Esophagus muscularis mucosa (tissue), 4 donors: ENCODE measurements at regions not wholly inside any gene's neighbourhood (a gene's known extent, or its start where the extent isn't known, plus 50 kb on each side); places are given as distances from the start of the nearest gene placed in this dataset.

ENCODE experiments used
- DNase-seq: peaks from one replicate; pipeline ENCODE4 v3.0.0-alpha.2; 2017; ENCODE audit errors: extremely low spot score
- H3K27ac ChIP-seq, 4 donors: fragments of 200-600 bp; sonication (generic); replicated peaks in 1 of 4; 1 replicate in 3 of 4; 2 replicates in 1 of 4; pipeline ENCODE4 v1.5.1; 2016 to 2019; ENCODE audit warnings: mild to moderate bottlenecking in 1 of 4
- H3K27me3 ChIP-seq, 4 donors: fragments of 200-600 bp; sonication (generic); one replicate each; pipeline versions ENCODE4 v1.5.1 to v1.6.0; 2016 to 2019
- H3K36me3 ChIP-seq, 4 donors: fragments of 200-600 bp; sonication (generic); one replicate each; pipeline ENCODE4 v1.5.1; 2016 to 2019
- H3K4me1 ChIP-seq, 4 donors: fragments of 200-600 bp; sonication (generic); one replicate each; pipeline ENCODE4 v1.5.1; 2016 to 2019
- H3K4me3 ChIP-seq, 4 donors: fragments of 200-600 bp; sonication (generic); 1 replicate in 2 of 4; 2 replicates in 2 of 4; pipeline ENCODE4 v1.5.1; 2016 to 2019; ENCODE audit warnings: mild to moderate bottlenecking in 4 of 4, moderate library complexity in 1 of 4
- H3K9me3 ChIP-seq, 4 donors: fragments of 200-600 bp; sonication (generic); 1 replicate in 3 of 4; 2 replicates in 1 of 4; pipeline ENCODE4 v1.5.1; 2016 to 2019
- EP300 ChIP-seq: sonication (generic); formaldehyde crosslinking; IDR thresholded peaks from one replicate; pipeline ENCODE4 v1.6.1; 2017; ENCODE audit warnings: antibody characterized with exemption
- POLR2A ChIP-seq: fragments of 450-650 bp; IDR thresholded peaks from one replicate; pipeline ENCODE4 v1.6.1; 2017; ENCODE audit warnings: antibody characterized with exemption, moderate library complexity, mild to moderate bottlenecking, low read depth
- POLR2AphosphoS5 ChIP-seq, 2 donors: sonication (generic); formaldehyde crosslinking; IDR thresholded peaks; one replicate each; pipeline ENCODE4 v1.6.1; 2017; ENCODE audit warnings: antibody characterized with exemption in 2 of 2
- WGBS: methylation state at CpG from one replicate; pipeline ENCODE4 v1.1.5; 2018; 5-methylcytosine and 5-hydroxymethylcytosine counted together
- intact Hi-C: fragments of 100-400 bp; cut with DNase I; formaldehyde crosslinking; loops from one replicate; pipeline ENCODE4 v1.15.1; 2023
- TF ChIP-seq, protein P1 (sequence below), 3 experiments: fragments of 200-600 bp in 2 of 3; fragments of 450-650 bp in 1 of 3; sonication (generic) in 2 of 3; IDR thresholded peaks; one replicate each; pipeline ENCODE4 v1.5.1; 2017 to 2019; ENCODE audit warnings: antibody characterized with exemption in 3 of 3, mild to moderate bottlenecking in 2 of 3, moderate library complexity in 1 of 3

DNA sequence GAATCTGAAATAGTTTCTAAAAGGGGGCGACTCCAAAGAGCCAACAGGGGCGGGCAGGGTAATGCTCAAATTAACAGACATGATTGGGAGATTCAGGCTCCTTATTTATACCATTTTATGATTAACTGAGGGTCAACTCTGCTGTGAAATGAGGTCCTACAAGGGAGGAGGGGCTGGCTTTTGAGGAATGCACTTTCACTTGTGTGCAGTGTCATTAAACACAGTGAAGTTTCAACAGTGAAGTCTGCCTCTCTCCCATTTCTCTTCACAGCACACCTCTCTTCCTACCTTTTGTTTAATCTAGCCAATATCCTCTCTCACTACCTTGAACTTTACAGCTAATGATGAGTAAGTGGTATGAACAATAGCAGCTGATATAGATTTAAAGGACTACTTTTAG is 557.3 kb upstream of the CITED2 start:
- Histone ChIP-seq H3K27ac (no peak overlapping the region), H3K27me3 (no peaks in the 10 kb centered on the region), H3K36me3 (no peaks in the 10 kb centered on the region), H3K9me3 (no peaks in the 10 kb centered on the region), H3K4me3 (no peak overlapping the region), H3K4me1 (no peaks in the 10 kb centered on the region)
- WGBS = 98% methylated on average over 2 of the region's 2 CpGs
- TF ChIP-seq POLR2AphosphoS5 (IDR thresholded peaks at IDR 0.05) = no peak
- TF ChIP-seq, protein P1, sequence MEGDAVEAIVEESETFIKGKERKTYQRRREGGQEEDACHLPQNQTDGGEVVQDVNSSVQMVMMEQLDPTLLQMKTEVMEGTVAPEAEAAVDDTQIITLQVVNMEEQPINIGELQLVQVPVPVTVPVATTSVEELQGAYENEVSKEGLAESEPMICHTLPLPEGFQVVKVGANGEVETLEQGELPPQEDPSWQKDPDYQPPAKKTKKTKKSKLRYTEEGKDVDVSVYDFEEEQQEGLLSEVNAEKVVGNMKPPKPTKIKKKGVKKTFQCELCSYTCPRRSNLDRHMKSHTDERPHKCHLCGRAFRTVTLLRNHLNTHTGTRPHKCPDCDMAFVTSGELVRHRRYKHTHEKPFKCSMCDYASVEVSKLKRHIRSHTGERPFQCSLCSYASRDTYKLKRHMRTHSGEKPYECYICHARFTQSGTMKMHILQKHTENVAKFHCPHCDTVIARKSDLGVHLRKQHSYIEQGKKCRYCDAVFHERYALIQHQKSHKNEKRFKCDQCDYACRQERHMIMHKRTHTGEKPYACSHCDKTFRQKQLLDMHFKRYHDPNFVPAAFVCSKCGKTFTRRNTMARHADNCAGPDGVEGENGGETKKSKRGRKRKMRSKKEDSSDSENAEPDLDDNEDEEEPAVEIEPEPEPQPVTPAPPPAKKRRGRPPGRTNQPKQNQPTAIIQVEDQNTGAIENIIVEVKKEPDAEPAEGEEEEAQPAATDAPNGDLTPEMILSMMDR (IDR thresholded peaks at IDR 0.05) = no peak
- TF ChIP-seq EP300 = no peak
- TF ChIP-seq POLR2A = no peak
- DNase-seq = no peak
- intact Hi-C loops = no loop called here

GRCh38 chr6:139927742-139928305 is 553.4 kb upstream of the CITED2 start:
- no peak for DNase-seq
- TF ChIP-seq POLR2A (no peak), EP300 (no peak), POLR2AphosphoS5 (IDR thresholded peaks at IDR 0.05) (no peak)
- TF ChIP-seq, protein P1 (IDR thresholded peaks at IDR 0.05) = no peak
- 75% methylated on average over 1 of the region's 1 CpG for WGBS

DNA sequence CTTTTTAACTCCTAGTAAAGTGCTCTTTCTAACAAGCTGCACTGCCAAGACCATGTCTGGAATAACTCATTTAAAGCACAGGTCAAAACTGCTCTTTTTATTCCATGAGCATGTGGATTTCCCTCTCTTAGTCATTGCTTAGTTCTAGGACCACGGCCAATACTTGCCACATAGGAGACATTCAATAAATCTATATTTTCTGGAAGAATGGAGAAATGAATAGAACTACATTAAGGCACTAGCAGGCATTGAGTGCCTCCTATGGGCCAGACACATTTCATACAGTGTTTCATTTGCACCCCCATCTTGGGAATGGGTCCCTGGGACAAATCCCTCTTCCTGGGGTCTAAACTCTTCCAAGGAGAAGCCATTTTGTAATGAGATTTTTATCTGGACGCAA is 552.8 kb upstream of the CITED2 start:
- DNase-seq = no peak
- 87% methylated on average over 2 of the region's 2 CpGs for WGBS
- intact Hi-C loops = no loop called here

More at GRCh38 chr6:139927742-139928305, 553.4 kb upstream of the CITED2 start:
- Histone ChIP-seq H3K27ac (no peak overlapping the region), H3K36me3 (no peaks in the 10 kb centered on the region), H3K4me3 (no peak overlapping the region), H3K9me3 (no peaks in the 10 kb centered on the region), H3K27me3 (no peaks in the 10 kb centered on the region), H3K4me1 (no peaks in the 10 kb centered on the region)
- intact Hi-C loops = no loop called here

GRCh38 chr6:139926711-139927110 is 552.3 kb upstream of the CITED2 start:
- Histone ChIP-seq H3K4me1 (no peaks in the 10 kb centered on the region), H3K27me3 (no peaks in the 10 kb centered on the region), H3K36me3 (no peaks in the 10 kb centered on the region), H3K27ac (no peak overlapping the region), H3K4me3 (no peak overlapping the region), H3K9me3 (no peaks in the 10 kb centered on the region)
- DNase-seq = no peak
- TF ChIP-seq POLR2A (no peak), EP300 (no peak), POLR2AphosphoS5 (IDR thresholded peaks at IDR 0.05) (no peak)
- TF ChIP-seq, protein P1 (IDR thresholded peaks at IDR 0.05) = no peak
- intact Hi-C loops = no loop called here
- WGBS = 100% methylated on average over 3 of the region's 3 CpGs

More for the DNA sequence above, 552.8 kb upstream of the CITED2 start:
- TF ChIP-seq, protein P1 (IDR thresholded peaks at IDR 0.05) = no peak
- TF ChIP-seq EP300 (no peak), POLR2A (no peak), POLR2AphosphoS5 (IDR thresholded peaks at IDR 0.05) (no peak)
- Histone ChIP-seq H3K4me3 (no peak overlapping the region), H3K4me1 (no peaks in the 10 kb centered on the region), H3K9me3 (no peaks in the 10 kb centered on the region), H3K27me3 (no peaks in the 10 kb centered on the region), H3K27ac (no peak overlapping the region), H3K36me3 (no peaks in the 10 kb centered on the region)
